Peyer's patch (tissue), 4 donors: ENCODE measurements at regions not wholly inside any gene's neighbourhood (a gene's known extent, or its start where the extent isn't known, plus 50 kb on each side); places are given as distances from the start of the nearest gene placed in this dataset.
A peak's percentile ranks its signal among the peaks of the same experiment; 100 is the strongest.

Experiments used
- DNase-seq, 3 donors: peaks; one replicate each; pipeline ENCODE4 v3.0.0-alpha.2; 2017 to 2019
- H3K27ac ChIP-seq, 4 donors: fragments of 200-600 bp; sonication (generic); one replicate each; pipeline ENCODE4 v1.5.1; 2016 to 2019
- H3K27me3 ChIP-seq, 2 donors: fragments of 200-600 bp; sonication (generic); one replicate each; pipeline ENCODE4 v1.5.1; 2019
- H3K36me3 ChIP-seq, 3 donors: fragments of 200-600 bp; sonication (generic); one replicate each; pipeline ENCODE4 v1.5.1; 2016 to 2019
- H3K4me1 ChIP-seq, 4 donors: fragments of 200-600 bp; sonication (generic); one replicate each; pipeline ENCODE4 v1.5.1; 2016 to 2019
- H3K4me3 ChIP-seq, 4 donors: fragments of 200-600 bp; sonication (generic); 1 replicate in 3 of 4; 2 replicates in 1 of 4; pipeline ENCODE4 v1.5.1; 2016 to 2019; ENCODE audit warnings: mild to moderate bottlenecking in 1 of 4
- H3K9me3 ChIP-seq, 4 donors: fragments of 200-600 bp; sonication (generic); one replicate each; pipeline ENCODE4 v1.5.1; 2016 to 2019; ENCODE audit warnings: mild to moderate bottlenecking in 1 of 4
- CTCF ChIP-seq, 6 experiments: fragments of 450-650 bp in 4 of 6; fragments of 200-600 bp in 2 of 6; sonication (generic) in 1 of 6; IDR thresholded peaks; one replicate each; pipeline ENCODE4 v1.5.1; 2017 to 2019; ENCODE audit warnings: antibody characterized with exemption in 6 of 6, mild to moderate bottlenecking in 3 of 6, moderate library complexity in 1 of 6
- POLR2A ChIP-seq, 2 donors: fragments of 450-650 bp; IDR thresholded peaks; one replicate each; pipeline ENCODE4 v1.5.1; 2017; ENCODE audit warnings: antibody characterized with exemption in 2 of 2, mild to moderate bottlenecking in 2 of 2, moderate library complexity in 2 of 2

GRCh38 chr2:47303341-47304148 lies 65.6 kb upstream of the EPCAM start:
- TF ChIP-seq POLR2A (IDR thresholded peaks at IDR 0.05) (no peak), CTCF (IDR thresholded peaks at IDR 0.05) (no peak)
- no peak overlapping the region for H3K4me3 ChIP-seq
- no peak overlapping the region for H3K27ac ChIP-seq
- no peaks in the 10 kb centered on the region for H3K9me3 ChIP-seq
- no peaks in the 10 kb centered on the region for H3K27me3 ChIP-seq
- peaks cover 4 to 26% (median 10%) of the 10 kb centered on the region in 4 donors for H3K4me1 ChIP-seq
- H3K36me3 ChIP-seq: no peaks in the 10 kb centered on the region
- DNase-seq: no peak

- H3K27me3 ChIP-seq: no peaks in the 10 kb centered on the region
- H3K36me3 ChIP-seq: no peaks in the 10 kb centered on the region
- no peak for TF ChIP-seq POLR2A (IDR thresholded peaks at IDR 0.05)
- TF ChIP-seq CTCF (IDR thresholded peaks at IDR 0.05): no peak
- peaks cover 4 to 26% (median 10%) of the 10 kb centered on the region in 4 donors for H3K4me1 ChIP-seq
- H3K4me3 ChIP-seq: no peak overlapping the region
- no peak for DNase-seq
- no peaks in the 10 kb centered on the region for H3K9me3 ChIP-seq
- no peak overlapping the region for H3K27ac ChIP-seq
Measured at GRCh38 chr2:47302308-47302707, 66.8 kb upstream of the EPCAM start.

GRCh38 chr2:47301731-47302130 lies 67.4 kb upstream of the EPCAM start:
- Histone ChIP-seq H3K36me3 (no peaks in the 10 kb centered on the region), H3K27me3 (no peaks in the 10 kb centered on the region), H3K9me3 (no peaks in the 10 kb centered on the region), H3K27ac (no peak overlapping the region), H3K4me1 (peaks cover 4 to 26% (median 10%) of the 10 kb centered on the region in 4 donors), H3K4me3 (no peak overlapping the region)
- no peak for TF ChIP-seq CTCF (IDR thresholded peaks at IDR 0.05)
- no peak for TF ChIP-seq POLR2A (IDR thresholded peaks at IDR 0.05)
- no peak for DNase-seq

- H3K4me1 ChIP-seq: peaks cover 4 to 26% (median 10%) of the 10 kb centered on the region in 4 donors
- H3K27ac ChIP-seq: peak overlapping the region in 1 of 4 donors; percentile 25
Measured at GRCh38 chr2:47301277-47301618, 67.9 kb upstream of the EPCAM start.

GRCh38 chr2:47300609-47301276 lies 68.4 kb upstream of the EPCAM start:
- Histone ChIP-seq H3K4me1 (peaks cover 4 to 26% (median 10%) of the 10 kb centered on the region in 4 donors), H3K27ac (peak overlapping the region in 2 of 4 donors; percentile 38 to 50), H3K4me3 (no peak overlapping the region), H3K9me3 (no peaks in the 10 kb centered on the region), H3K36me3 (no peaks in the 10 kb centered on the region), H3K27me3 (no peaks in the 10 kb centered on the region)
- no peak for TF ChIP-seq POLR2A (IDR thresholded peaks at IDR 0.05)
- TF ChIP-seq CTCF (IDR thresholded peaks at IDR 0.05): no peak
- DNase-seq: peak in 2 of 3 donors; percentile 56 to 58

More at GRCh38 chr2:47301277-47301618, 67.9 kb upstream of the EPCAM start:
- H3K27me3 ChIP-seq: no peaks in the 10 kb centered on the region
- DNase-seq: no peak
- H3K36me3 ChIP-seq: no peaks in the 10 kb centered on the region
- TF ChIP-seq CTCF (IDR thresholded peaks at IDR 0.05): no peak
- TF ChIP-seq POLR2A (IDR thresholded peaks at IDR 0.05): no peak
- H3K4me3 ChIP-seq: no peak overlapping the region
- H3K9me3 ChIP-seq: no peaks in the 10 kb centered on the region
